ENCODE measurements at regions not wholly inside any gene's neighbourhood (a gene's known extent, or its start where the extent isn't known, plus 50 kb on each side); places are given as distances from the start of the nearest gene placed in this dataset.

DNA sequence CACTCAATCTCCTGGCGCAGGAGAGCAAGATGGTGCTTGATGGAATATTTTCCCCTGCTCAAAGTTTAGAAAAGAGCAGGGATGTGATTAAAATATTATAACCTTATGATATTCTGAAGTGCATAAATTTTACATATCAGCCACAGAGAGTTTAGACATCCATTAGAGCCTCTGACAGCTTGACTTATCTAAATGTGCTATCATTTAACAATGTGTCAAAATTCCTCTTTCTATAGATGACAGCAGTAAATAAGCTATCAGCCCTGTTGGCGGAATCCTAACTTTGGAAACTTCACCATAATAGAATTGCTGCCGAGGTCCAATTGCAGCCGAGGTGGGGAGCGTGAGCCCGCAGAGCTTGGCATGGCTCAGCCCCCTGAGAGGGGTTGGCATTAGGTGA is 117.7 kb upstream of the MYL2 start:
- Mint-ChIP-seq H3K27me3 (ENCODE audit: low read depth) (peaks cover 27% of the 10 kb centered on the region), H3K36me3 (no peaks in the 10 kb centered on the region), H3K4me1 (peaks cover 37% of the 10 kb centered on the region), H3K27ac (no peak overlapping the region), H3K4me3 (no peak overlapping the region), H3K9me3 (no peaks in the 10 kb centered on the region)
- TF ChIP-seq, protein P1, sequence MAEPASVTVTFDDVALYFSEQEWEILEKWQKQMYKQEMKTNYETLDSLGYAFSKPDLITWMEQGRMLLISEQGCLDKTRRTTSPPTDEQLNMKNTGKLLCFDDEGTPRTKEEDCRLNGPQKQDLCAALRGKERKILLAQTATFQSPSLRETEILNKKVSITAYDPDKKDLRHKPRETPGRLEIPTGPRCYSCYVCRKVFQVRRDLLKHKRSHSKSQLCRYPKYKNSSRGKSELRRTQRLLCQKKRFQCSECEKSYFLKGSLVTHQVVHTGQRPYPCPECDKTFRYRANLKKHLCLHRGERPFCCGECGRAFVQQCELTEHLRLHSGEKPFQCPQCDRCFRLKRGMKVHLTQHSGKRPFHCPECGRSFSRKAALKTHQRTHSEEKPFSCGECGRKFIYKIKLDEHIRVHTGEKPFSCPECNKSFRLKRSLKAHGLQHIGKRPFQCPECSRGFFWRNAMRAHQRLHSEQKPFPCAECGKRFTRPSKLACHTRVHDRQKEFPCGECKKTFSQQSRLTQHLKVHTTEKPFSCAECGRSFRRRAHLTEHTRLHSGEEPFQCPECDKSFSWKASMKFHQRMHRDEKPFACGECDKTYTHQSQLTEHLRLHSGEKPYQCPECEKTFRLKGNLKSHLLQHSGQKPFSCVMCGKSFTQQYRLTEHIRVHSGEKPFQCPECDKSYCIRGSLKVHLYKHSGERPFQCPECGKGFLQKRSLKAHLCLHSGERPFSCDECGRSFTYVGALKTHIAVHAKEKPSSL (CRISPR knock-in tag; conservative IDR thresholded peaks at IDR 0.05) = no peak
- TF ChIP-seq JAZF1 (CRISPR knock-in tag; IDR thresholded peaks at IDR 0.05) (no peak), FOXJ3 (CRISPR knock-in tag; IDR thresholded peaks at IDR 0.05; ENCODE audit: borderline replicate concordance) (no peak), ZNF263 (CRISPR knock-in tag; IDR thresholded peaks at IDR 0.05; ENCODE audit: low read depth) (no peak), TEAD1 (CRISPR knock-in tag; IDR thresholded peaks at IDR 0.05) (no peak), FOXK1 (CRISPR knock-in tag; IDR thresholded peaks at IDR 0.05) (no peak), GTF2I (CRISPR knock-in tag; conservative IDR thresholded peaks at IDR 0.05) (no peak), NFE2L1 (CRISPR knock-in tag; IDR thresholded peaks at IDR 0.05) (no peak), ZNF232 (CRISPR knock-in tag; IDR thresholded peaks at IDR 0.05) (no peak)
- TF ChIP-seq, protein P2, sequence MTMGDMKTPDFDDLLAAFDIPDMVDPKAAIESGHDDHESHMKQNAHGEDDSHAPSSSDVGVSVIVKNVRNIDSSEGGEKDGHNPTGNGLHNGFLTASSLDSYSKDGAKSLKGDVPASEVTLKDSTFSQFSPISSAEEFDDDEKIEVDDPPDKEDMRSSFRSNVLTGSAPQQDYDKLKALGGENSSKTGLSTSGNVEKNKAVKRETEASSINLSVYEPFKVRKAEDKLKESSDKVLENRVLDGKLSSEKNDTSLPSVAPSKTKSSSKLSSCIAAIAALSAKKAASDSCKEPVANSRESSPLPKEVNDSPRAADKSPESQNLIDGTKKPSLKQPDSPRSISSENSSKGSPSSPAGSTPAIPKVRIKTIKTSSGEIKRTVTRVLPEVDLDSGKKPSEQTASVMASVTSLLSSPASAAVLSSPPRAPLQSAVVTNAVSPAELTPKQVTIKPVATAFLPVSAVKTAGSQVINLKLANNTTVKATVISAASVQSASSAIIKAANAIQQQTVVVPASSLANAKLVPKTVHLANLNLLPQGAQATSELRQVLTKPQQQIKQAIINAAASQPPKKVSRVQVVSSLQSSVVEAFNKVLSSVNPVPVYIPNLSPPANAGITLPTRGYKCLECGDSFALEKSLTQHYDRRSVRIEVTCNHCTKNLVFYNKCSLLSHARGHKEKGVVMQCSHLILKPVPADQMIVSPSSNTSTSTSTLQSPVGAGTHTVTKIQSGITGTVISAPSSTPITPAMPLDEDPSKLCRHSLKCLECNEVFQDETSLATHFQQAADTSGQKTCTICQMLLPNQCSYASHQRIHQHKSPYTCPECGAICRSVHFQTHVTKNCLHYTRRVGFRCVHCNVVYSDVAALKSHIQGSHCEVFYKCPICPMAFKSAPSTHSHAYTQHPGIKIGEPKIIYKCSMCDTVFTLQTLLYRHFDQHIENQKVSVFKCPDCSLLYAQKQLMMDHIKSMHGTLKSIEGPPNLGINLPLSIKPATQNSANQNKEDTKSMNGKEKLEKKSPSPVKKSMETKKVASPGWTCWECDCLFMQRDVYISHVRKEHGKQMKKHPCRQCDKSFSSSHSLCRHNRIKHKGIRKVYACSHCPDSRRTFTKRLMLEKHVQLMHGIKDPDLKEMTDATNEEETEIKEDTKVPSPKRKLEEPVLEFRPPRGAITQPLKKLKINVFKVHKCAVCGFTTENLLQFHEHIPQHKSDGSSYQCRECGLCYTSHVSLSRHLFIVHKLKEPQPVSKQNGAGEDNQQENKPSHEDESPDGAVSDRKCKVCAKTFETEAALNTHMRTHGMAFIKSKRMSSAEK (CRISPR knock-in tag; IDR thresholded peaks at IDR 0.05; ENCODE audit: borderline replicate concordance) = no peak
- TF ChIP-seq, protein P3, sequence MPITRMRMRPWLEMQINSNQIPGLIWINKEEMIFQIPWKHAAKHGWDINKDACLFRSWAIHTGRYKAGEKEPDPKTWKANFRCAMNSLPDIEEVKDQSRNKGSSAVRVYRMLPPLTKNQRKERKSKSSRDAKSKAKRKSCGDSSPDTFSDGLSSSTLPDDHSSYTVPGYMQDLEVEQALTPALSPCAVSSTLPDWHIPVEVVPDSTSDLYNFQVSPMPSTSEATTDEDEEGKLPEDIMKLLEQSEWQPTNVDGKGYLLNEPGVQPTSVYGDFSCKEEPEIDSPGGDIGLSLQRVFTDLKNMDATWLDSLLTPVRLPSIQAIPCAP (CRISPR knock-in tag; IDR thresholded peaks at IDR 0.05) = no peak
- ATAC-seq (no peak), DNase-seq (ENCODE audit: low spot score) (no peak)
- CTCF ChIA-PET = no interaction called here
- POLR2A ChIA-PET = interaction anchor here (1.2 kb wide), 1 partner anchor 10 kb away, joined by 4 read pairs; no protein-coding TSS in a partner anchor

DNA sequence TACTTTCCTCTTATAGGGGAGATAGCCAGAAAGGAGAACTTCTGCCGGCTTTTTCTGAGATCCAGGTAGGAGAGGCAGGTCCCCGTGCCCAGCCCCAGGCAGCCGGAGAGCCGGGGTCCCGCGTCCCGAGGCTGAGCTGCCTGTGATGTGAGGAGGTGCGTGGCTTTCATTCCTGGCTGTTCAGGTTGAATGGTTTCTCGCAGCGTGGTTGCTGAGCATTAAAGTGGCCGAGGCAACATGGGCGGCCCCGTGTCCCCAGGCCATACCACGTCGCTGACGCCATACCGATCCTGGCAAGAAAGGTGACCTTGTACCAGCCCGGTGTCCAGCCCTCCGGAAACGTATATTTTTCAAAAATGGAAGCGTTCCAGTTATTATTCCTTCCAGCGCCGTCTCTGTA is 116.7 kb upstream of the MYL2 start:
- H3K27ac Mint-ChIP-seq = no peak overlapping the region
- H3K9me3 Mint-ChIP-seq = no peaks in the 10 kb centered on the region
- ATAC-seq = no peak
- H3K4me1 Mint-ChIP-seq = peaks cover 46% of the 10 kb centered on the region
- CTCF ChIA-PET = interaction anchor here (1.1 to 1.3 kb wide), 2 partner anchors 105 to 142 kb away, joined by 3 read pairs; no protein-coding TSS in a partner anchor
- H3K36me3 Mint-ChIP-seq = no peaks in the 10 kb centered on the region
- peaks cover 32% of the 10 kb centered on the region for H3K27me3 Mint-ChIP-seq (ENCODE audit: low read depth)
- DNase-seq (ENCODE audit: low spot score) = no peak
- H3K4me3 Mint-ChIP-seq = peak overlapping the region; percentile 38; the same call in 1 of the 2 replicates
- POLR2A ChIA-PET = no interaction called here
- TF ChIP-seq FOXP1 (CRISPR knock-in tag; IDR thresholded peaks at IDR 0.05; ENCODE audit: borderline replicate concordance) (no peak), ZNF232 (CRISPR knock-in tag; IDR thresholded peaks at IDR 0.05) (no peak), HMGA2 (CRISPR knock-in tag; IDR thresholded peaks at IDR 0.05) (no peak), TEAD4 (CRISPR knock-in tag; IDR thresholded peaks at IDR 0.05) (no peak), CREB1 (CRISPR knock-in tag; IDR thresholded peaks at IDR 0.05) (no peak), IRF2 (CRISPR knock-in tag; IDR thresholded peaks at IDR 0.05; ENCODE audit: borderline replicate concordance, low read depth) (no peak), ZNF121 (CRISPR knock-in tag; IDR thresholded peaks at IDR 0.05) (no peak)
- TF ChIP-seq, protein P4, sequence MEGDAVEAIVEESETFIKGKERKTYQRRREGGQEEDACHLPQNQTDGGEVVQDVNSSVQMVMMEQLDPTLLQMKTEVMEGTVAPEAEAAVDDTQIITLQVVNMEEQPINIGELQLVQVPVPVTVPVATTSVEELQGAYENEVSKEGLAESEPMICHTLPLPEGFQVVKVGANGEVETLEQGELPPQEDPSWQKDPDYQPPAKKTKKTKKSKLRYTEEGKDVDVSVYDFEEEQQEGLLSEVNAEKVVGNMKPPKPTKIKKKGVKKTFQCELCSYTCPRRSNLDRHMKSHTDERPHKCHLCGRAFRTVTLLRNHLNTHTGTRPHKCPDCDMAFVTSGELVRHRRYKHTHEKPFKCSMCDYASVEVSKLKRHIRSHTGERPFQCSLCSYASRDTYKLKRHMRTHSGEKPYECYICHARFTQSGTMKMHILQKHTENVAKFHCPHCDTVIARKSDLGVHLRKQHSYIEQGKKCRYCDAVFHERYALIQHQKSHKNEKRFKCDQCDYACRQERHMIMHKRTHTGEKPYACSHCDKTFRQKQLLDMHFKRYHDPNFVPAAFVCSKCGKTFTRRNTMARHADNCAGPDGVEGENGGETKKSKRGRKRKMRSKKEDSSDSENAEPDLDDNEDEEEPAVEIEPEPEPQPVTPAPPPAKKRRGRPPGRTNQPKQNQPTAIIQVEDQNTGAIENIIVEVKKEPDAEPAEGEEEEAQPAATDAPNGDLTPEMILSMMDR (IDR thresholded peaks at IDR 0.05) = no peak
- TF ChIP-seq, protein P5, sequence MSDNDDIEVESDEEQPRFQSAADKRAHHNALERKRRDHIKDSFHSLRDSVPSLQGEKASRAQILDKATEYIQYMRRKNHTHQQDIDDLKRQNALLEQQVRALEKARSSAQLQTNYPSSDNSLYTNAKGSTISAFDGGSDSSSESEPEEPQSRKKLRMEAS (CRISPR knock-in tag; IDR thresholded peaks at IDR 0.05) = no peak
- TF ChIP-seq, protein P6, sequence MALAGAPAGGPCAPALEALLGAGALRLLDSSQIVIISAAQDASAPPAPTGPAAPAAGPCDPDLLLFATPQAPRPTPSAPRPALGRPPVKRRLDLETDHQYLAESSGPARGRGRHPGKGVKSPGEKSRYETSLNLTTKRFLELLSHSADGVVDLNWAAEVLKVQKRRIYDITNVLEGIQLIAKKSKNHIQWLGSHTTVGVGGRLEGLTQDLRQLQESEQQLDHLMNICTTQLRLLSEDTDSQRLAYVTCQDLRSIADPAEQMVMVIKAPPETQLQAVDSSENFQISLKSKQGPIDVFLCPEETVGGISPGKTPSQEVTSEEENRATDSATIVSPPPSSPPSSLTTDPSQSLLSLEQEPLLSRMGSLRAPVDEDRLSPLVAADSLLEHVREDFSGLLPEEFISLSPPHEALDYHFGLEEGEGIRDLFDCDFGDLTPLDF (CRISPR knock-in tag; IDR thresholded peaks at IDR 0.05) = no peak
- TF ChIP-seq, protein P7, sequence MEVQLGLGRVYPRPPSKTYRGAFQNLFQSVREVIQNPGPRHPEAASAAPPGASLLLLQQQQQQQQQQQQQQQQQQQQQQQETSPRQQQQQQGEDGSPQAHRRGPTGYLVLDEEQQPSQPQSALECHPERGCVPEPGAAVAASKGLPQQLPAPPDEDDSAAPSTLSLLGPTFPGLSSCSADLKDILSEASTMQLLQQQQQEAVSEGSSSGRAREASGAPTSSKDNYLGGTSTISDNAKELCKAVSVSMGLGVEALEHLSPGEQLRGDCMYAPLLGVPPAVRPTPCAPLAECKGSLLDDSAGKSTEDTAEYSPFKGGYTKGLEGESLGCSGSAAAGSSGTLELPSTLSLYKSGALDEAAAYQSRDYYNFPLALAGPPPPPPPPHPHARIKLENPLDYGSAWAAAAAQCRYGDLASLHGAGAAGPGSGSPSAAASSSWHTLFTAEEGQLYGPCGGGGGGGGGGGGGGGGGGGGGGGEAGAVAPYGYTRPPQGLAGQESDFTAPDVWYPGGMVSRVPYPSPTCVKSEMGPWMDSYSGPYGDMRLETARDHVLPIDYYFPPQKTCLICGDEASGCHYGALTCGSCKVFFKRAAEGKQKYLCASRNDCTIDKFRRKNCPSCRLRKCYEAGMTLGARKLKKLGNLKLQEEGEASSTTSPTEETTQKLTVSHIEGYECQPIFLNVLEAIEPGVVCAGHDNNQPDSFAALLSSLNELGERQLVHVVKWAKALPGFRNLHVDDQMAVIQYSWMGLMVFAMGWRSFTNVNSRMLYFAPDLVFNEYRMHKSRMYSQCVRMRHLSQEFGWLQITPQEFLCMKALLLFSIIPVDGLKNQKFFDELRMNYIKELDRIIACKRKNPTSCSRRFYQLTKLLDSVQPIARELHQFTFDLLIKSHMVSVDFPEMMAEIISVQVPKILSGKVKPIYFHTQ (CRISPR knock-in tag; IDR thresholded peaks at IDR 0.05) = no peak
